ENCODE measurements at regions not wholly inside any gene's neighbourhood (a gene's known extent, or its start where the extent isn't known, plus 50 kb on each side); places are given as distances from the start of the nearest gene placed in this dataset.

DNA sequence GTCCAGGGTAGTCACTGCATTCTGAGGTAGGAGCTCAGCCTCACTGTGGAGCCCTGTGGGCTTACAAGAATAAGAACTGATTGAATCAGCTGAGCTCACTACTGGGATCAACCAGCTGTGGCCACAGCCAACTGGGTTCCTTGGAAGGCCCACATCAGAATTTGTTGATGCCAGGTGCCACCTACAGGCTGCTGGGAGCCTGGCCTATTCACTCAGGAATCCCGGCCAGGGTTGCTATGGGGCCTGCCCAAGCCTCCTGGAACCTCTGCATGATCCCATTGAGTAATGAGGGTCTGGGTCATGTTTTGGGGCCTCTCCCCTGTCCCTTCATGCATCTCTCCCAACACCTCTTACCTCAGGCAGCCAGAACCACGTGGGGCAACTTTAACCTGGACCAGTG, 53.9 kb upstream of the KIAA1210 start:
- intact Hi-C loops (cut with DNase I, micrococcal nuclease) = no loop called here
- Histone ChIP-seq H3K9me3 (no peaks in the 10 kb centered on the region), H3K4me1 (ENCODE audit: low read depth) (no peaks in the 10 kb centered on the region), H3K36me3 (ENCODE audit: low read depth) (no peaks in the 10 kb centered on the region), H3K4me3 (no peak overlapping the region)
- peak in 2 of 3 donors; percentile 34 to 37 for DNase-seq
- TF ChIP-seq, protein P1, sequence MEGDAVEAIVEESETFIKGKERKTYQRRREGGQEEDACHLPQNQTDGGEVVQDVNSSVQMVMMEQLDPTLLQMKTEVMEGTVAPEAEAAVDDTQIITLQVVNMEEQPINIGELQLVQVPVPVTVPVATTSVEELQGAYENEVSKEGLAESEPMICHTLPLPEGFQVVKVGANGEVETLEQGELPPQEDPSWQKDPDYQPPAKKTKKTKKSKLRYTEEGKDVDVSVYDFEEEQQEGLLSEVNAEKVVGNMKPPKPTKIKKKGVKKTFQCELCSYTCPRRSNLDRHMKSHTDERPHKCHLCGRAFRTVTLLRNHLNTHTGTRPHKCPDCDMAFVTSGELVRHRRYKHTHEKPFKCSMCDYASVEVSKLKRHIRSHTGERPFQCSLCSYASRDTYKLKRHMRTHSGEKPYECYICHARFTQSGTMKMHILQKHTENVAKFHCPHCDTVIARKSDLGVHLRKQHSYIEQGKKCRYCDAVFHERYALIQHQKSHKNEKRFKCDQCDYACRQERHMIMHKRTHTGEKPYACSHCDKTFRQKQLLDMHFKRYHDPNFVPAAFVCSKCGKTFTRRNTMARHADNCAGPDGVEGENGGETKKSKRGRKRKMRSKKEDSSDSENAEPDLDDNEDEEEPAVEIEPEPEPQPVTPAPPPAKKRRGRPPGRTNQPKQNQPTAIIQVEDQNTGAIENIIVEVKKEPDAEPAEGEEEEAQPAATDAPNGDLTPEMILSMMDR (IDR thresholded peaks at IDR 0.05) = no peak
- peak; percentile 67 for ATAC-seq

DNA sequence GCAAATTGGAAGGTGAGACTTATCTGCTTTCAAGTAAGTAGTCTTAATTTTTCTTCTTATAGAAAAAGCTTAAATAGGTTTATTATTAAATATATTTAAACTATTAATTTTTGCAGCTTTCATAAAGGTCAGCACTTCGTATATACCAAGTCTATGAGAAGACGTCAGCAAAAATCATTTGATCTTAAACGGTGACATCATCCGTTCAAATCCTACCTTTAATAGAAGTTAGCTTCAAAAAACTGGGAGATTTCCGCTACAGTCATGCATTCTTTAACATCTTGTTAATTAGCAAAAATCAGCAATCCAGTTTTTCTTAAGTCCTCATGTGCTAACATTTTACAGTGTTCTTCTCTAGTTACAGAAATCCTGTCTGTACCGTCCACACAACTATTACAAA, 49.9 kb upstream of the PGRMC1 start:
- no peak for ATAC-seq
- no peak for DNase-seq
- intact Hi-C loops (cut with DNase I, micrococcal nuclease) = no loop called here
- Histone ChIP-seq H3K36me3 (ENCODE audit: low read depth) (no peaks in the 10 kb centered on the region), H3K4me3 (no peak overlapping the region), H3K9me3 (no peaks in the 10 kb centered on the region), H3K4me1 (ENCODE audit: low read depth) (no peaks in the 10 kb centered on the region)
- TF ChIP-seq, protein P1 (IDR thresholded peaks at IDR 0.05) = no peak
